B cell (primary cell): ENCODE measurements at regions not wholly inside any gene's neighbourhood (a gene's known extent, or its start where the extent isn't known, plus 50 kb on each side); places are given as distances from the start of the nearest gene placed in this dataset.

Experiments
- ATAC-seq: fragments of 200-7000 bp; cut with Tn5 transposase; one replicate; pipeline ENCODE4 v1.10.0; 2021; ENCODE audit warnings: low read depth, mild to moderate bottlenecking, moderate number of reproducible peaks, moderate library complexity
- CTCF ChIA-PET: fragments of 350-600 bp; sonication (Branson Sonifier 250); formaldehyde crosslinking; loops from one replicate; lab custom pipeline; 2021; ENCODE audit warnings: antibody characterized with exemption, inconsistent platforms; lab: Charles Lee
- POLR2A ChIA-PET: fragments of 350-600 bp; sonication (Branson Sonifier 250); formaldehyde crosslinking; loops from one replicate; lab custom pipeline; 2021; ENCODE audit warnings: antibody characterized with exemption; lab: Charles Lee
- DNase-seq: peaks from one replicate; pipeline ENCODE4 v3.0.0; 2013
- H2AFZ ChIP-seq: 2 replicates; pipeline ENCODE4 v1.6.1; 2012; ENCODE audit warnings: mild to moderate bottlenecking, low read depth, low read length; ENCODE audit not compliant: insufficient read depth, poor library complexity, severe bottlenecking
- H3K27ac ChIP-seq, 2 donors: 1 replicate in 1 of 2; 2 replicates in 1 of 2; pipeline ENCODE4 v1.5.1; 2012 to 2013; ENCODE audit warnings: low read length in 2 of 2, mild to moderate bottlenecking in 2 of 2, moderate library complexity in 1 of 2
- H3K27me3 ChIP-seq, 4 experiments: fragments of 200-600 bp in 1 of 4; sonication (generic) in 1 of 4; replicated peaks in 1 of 4; 1 replicate in 2 of 4; 2 replicates in 2 of 4; pipeline versions ENCODE4 v1.6.1 to v1.7.0; 2013 to 2016; ENCODE audit warnings: low read length in 3 of 4, mild to moderate bottlenecking in 2 of 4, mixed read lengths in 1 of 4, moderate library complexity in 1 of 4; ENCODE audit not compliant: insufficient read depth in 4 of 4, control insufficient read depth in 3 of 4; ENCODE audit errors: control extremely low read depth in 1 of 4
- H3K36me3 ChIP-seq, 2 experiments: replicated peaks in 1 of 2; 1 replicate in 1 of 2; 2 replicates in 1 of 2; pipeline versions ENCODE4 v1.6.1 to v1.7.1; 2013; ENCODE audit warnings: low read length in 1 of 2; ENCODE audit not compliant: insufficient read depth in 2 of 2, control insufficient read depth in 1 of 2; ENCODE audit errors: control extremely low read depth in 1 of 2, extremely low read depth in 1 of 2
- H3K4me1 ChIP-seq, 2 donors: fragments of 200-600 bp in 1 of 2; sonication (generic) in 1 of 2; 1 replicate in 1 of 2; 2 replicates in 1 of 2; pipeline versions ENCODE4 v1.5.1 to v1.6.1; 2013 to 2017; ENCODE audit warnings: low read length in 2 of 2; ENCODE audit not compliant: control insufficient read depth in 2 of 2, insufficient read depth in 2 of 2
- H3K4me2 ChIP-seq: replicated peaks from 2 replicates; pipeline ENCODE3; 2012; ENCODE audit warnings: mild to moderate bottlenecking, low read depth, low read length; ENCODE audit not compliant: poor library complexity, severe bottlenecking
- H3K4me3 ChIP-seq, 5 experiments: fragments of 200-600 bp in 1 of 5; sonication (generic) in 1 of 5; 1 replicate in 3 of 5; 2 replicates in 2 of 5; pipeline versions ENCODE4 v1.5.1 to v1.7.0; 2011 to 2016; ENCODE audit warnings: low read length in 4 of 5, mild to moderate bottlenecking in 4 of 5, low read depth in 2 of 5, control low read depth in 1 of 5, moderate library complexity in 1 of 5; ENCODE audit not compliant: insufficient read depth in 1 of 5; ENCODE audit errors: control extremely low read depth in 1 of 5, extremely low read depth in 1 of 5
- H3K79me2 ChIP-seq: fragments of 200-600 bp; sonication (generic); one replicate; pipeline ENCODE4 v1.6.0; 2016; ENCODE audit warnings: low read length; ENCODE audit not compliant: control insufficient read depth, insufficient read depth
- H3K9ac ChIP-seq: fragments of 200-600 bp; sonication (generic); 2 replicates; pipeline ENCODE4 v1.6.1; 2017; ENCODE audit warnings: mild to moderate bottlenecking, low read length, moderate library complexity
- H3K9me3 ChIP-seq, 3 donors: one replicate each; pipeline versions ENCODE4 v1.6.1 to v1.7.1; 2013; ENCODE audit warnings: low read length in 2 of 3; ENCODE audit not compliant: control insufficient read depth in 2 of 3, insufficient read depth in 1 of 3; ENCODE audit errors: control extremely low read depth in 1 of 3
- H4K20me1 ChIP-seq: 2 replicates; pipeline ENCODE4 v1.6.0; 2012; ENCODE audit warnings: mild to moderate bottlenecking, low read length; ENCODE audit not compliant: insufficient read depth, control insufficient read depth, poor library complexity, severe bottlenecking
- H3K27ac Mint-ChIP-seq: one replicate; pipeline ENCODE4 v1.8.0; 2021; ENCODE audit warnings: mixed read lengths
- H3K27me3 Mint-ChIP-seq: one replicate; pipeline ENCODE4 v1.8.0; 2021; ENCODE audit warnings: mixed read lengths
- H3K4me1 Mint-ChIP-seq: one replicate; pipeline ENCODE4 v1.8.0; 2021; ENCODE audit warnings: mixed read lengths
- H3K4me3 Mint-ChIP-seq: one replicate; pipeline ENCODE4 v1.8.0; 2021; ENCODE audit warnings: mixed read lengths
- H3K9me3 Mint-ChIP-seq: one replicate; pipeline ENCODE4 v1.8.0; 2022; ENCODE audit warnings: mixed read lengths; ENCODE audit not compliant: insufficient read depth
- CTCF ChIP-seq: fragments of 200-600 bp; IDR thresholded peaks from one replicate; pipeline ENCODE4 v1.8.0; 2022; ENCODE audit warnings: antibody characterized with exemption, mild to moderate bottlenecking
- EZH2 ChIP-seq: IDR thresholded peaks from 2 replicates; pipeline ENCODE4 v1.6.1; 2012; ENCODE audit warnings: borderline replicate concordance, low read depth, mild to moderate bottlenecking, moderate library complexity, low read length; ENCODE audit not compliant: insufficient read depth, poor library complexity, severe bottlenecking
- WGBS: methylation state at CpG from one replicate; pipeline ENCODE4 v1.1.5; 2013; ENCODE audit warnings: missing lambda C conversion rate; ENCODE audit not compliant: insufficient coverage; 5-methylcytosine and 5-hydroxymethylcytosine counted together
- intact Hi-C: fragments of 100-400 bp; cut with micrococcal nuclease; formaldehyde crosslinking; loops from one replicate; pipeline ENCODE4 v1.10.0; 2022

DNA sequence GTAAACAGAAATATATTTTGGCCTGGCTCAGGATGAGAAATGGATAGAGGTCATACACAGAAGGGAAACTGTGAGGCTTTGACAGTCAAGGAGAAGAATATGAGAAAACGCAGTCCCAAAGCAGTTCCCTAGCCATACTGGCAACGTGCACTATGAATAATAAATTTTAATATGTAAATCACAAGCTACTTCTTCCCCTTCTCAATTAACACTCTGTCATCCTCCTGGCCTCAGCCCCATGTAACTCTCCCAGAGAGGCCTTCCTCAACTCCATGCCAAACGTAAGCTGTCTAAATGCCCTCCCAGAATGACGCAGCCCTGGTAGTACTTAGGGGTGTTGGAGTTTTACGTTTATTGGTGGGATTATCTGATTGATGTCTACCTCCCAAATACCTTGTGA is 732.6 kb downstream of the LIG4 start:
- H3K27ac ChIP-seq = no peak overlapping the region
- no peaks in the 10 kb centered on the region for H3K27me3 ChIP-seq
- no peaks in the 10 kb centered on the region for H3K27me3 Mint-ChIP-seq
- H3K27ac Mint-ChIP-seq = no peak overlapping the region
- H3K9me3 ChIP-seq = no peaks in the 10 kb centered on the region
- ChIA-PET POLR2A (no interaction called here), CTCF (no interaction called here)
- H3K4me3 Mint-ChIP-seq = no peak overlapping the region
- no CpG with 5 or more reads among the region's 5 CpGs for WGBS
- H4K20me1 ChIP-seq = no peaks in the 10 kb centered on the region
- H3K4me1 ChIP-seq = no peaks in the 10 kb centered on the region
- no peaks in the 10 kb centered on the region for H3K4me1 Mint-ChIP-seq
- TF ChIP-seq EZH2 = no peak
- no peak for TF ChIP-seq CTCF
- H3K79me2 ChIP-seq = no peaks in the 10 kb centered on the region
- H3K9ac ChIP-seq = no peak overlapping the region
- no peaks in the 10 kb centered on the region for H3K9me3 Mint-ChIP-seq
- H3K36me3 ChIP-seq = no peaks in the 10 kb centered on the region
- no peak overlapping the region for H3K4me3 ChIP-seq
- H2AFZ ChIP-seq = no peak overlapping the region
- ATAC-seq (no peak), DNase-seq (no peak)
- intact Hi-C loops = no loop called here
- no peak overlapping the region for H3K4me2 ChIP-seq

DNA sequence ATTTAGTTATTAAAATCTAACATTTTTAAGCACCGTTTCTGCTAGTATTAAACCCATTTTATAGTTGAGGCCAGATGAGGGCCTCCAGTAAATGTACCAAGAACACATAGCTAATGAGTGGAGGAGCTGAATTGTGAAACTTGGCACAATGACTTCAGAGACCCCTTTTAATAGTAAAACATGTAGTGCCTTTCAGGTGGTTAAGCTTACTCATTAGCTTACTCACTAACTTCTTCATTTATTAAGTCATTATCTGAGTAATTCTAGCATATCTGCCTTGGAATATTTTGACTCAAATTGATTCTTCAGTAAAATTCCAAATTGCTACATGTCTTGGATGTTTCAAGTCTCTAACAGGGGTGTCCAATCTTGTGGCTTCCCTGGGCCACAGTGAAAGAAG is 735.2 kb downstream of the LIG4 start:
- Mint-ChIP-seq H3K9me3 (no peaks in the 10 kb centered on the region), H3K4me3 (no peak overlapping the region), H3K27ac (no peak overlapping the region), H3K27me3 (no peaks in the 10 kb centered on the region), H3K4me1 (no peaks in the 10 kb centered on the region)
- H3K4me3 ChIP-seq = no peak overlapping the region
- H3K36me3 ChIP-seq = no peaks in the 10 kb centered on the region
- H3K4me2 ChIP-seq = no peak overlapping the region
- no peak overlapping the region for H3K27ac ChIP-seq
- H3K9ac ChIP-seq = no peak overlapping the region
- H2AFZ ChIP-seq = no peak overlapping the region
- H3K79me2 ChIP-seq = no peaks in the 10 kb centered on the region
- WGBS = no CpG with 5 or more reads among the region's 1 CpG
- intact Hi-C loops = no loop called here
- H3K4me1 ChIP-seq = no peaks in the 10 kb centered on the region
- no peaks in the 10 kb centered on the region for H3K27me3 ChIP-seq
- CTCF ChIA-PET = no interaction called here
- no peak for ATAC-seq
- POLR2A ChIA-PET = no interaction called here
- H3K9me3 ChIP-seq = no peaks in the 10 kb centered on the region
- TF ChIP-seq CTCF (no peak), EZH2 (no peak)
- no peak for DNase-seq
- H4K20me1 ChIP-seq = no peaks in the 10 kb centered on the region
